Fibroblast of lung (primary cell): ENCODE measurements at regions not wholly inside any gene's neighbourhood (a gene's known extent, or its start where the extent isn't known, plus 50 kb on each side); places are given as distances from the start of the nearest gene placed in this dataset.

Experiments
- DNase-seq, 2 donors: peaks; one replicate each; pipeline versions ENCODE4 v3.0.0 to v3.0.0-alpha.2; 2010; ENCODE audit warnings: low read depth in 2 of 2
- H2AFZ ChIP-seq: 2 replicates; pipeline ENCODE4 v1.5.1; 2012; ENCODE audit warnings: low read length, control low read depth, inconsistent platforms
- H3K27ac ChIP-seq: 2 replicates; pipeline ENCODE4 v1.5.1; 2011; ENCODE audit warnings: low read length, control low read depth; ENCODE audit not compliant: insufficient read depth
- H3K27me3 ChIP-seq: 2 replicates; pipeline ENCODE4 v1.5.1; 2011; ENCODE audit warnings: mild to moderate bottlenecking, low read length; ENCODE audit not compliant: control insufficient read depth, insufficient read depth
- H3K36me3 ChIP-seq: 2 replicates; pipeline ENCODE4 v1.5.1; 2011; ENCODE audit warnings: low read length; ENCODE audit not compliant: control insufficient read depth, insufficient read depth
- H3K4me1 ChIP-seq: 2 replicates; pipeline ENCODE4 v1.5.1; 2011; ENCODE audit warnings: low read length; ENCODE audit not compliant: control insufficient read depth, insufficient read depth; ENCODE audit errors: extremely low read depth
- H3K4me2 ChIP-seq: 2 replicates; pipeline ENCODE4 v1.5.1; 2011; ENCODE audit warnings: low read length, control low read depth; ENCODE audit not compliant: insufficient read depth; ENCODE audit errors: extremely low read depth
- H3K4me3 ChIP-seq, 4 experiments: fragments of 200-600 bp in 1 of 4; sonication (generic) in 1 of 4; replicated peaks in 1 of 4; 2 replicates each; pipeline ENCODE4 v1.5.1; 2011 to 2016; ENCODE audit warnings: low read length in 4 of 4, low read depth in 3 of 4, mild to moderate bottlenecking in 3 of 4, control low read depth in 2 of 4, inconsistent platforms in 1 of 4, mixed read lengths in 1 of 4; ENCODE audit not compliant: insufficient read depth in 1 of 4; ENCODE audit errors: control extremely low read depth in 1 of 4
- H3K79me2 ChIP-seq: 2 replicates; pipeline ENCODE4 v1.5.1; 2012; ENCODE audit warnings: mild to moderate bottlenecking, low read length, inconsistent platforms; ENCODE audit not compliant: control insufficient read depth, insufficient read depth
- H3K9ac ChIP-seq: 2 replicates; pipeline ENCODE4 v1.5.1; 2011; ENCODE audit warnings: mild to moderate bottlenecking, low read length, control low read depth; ENCODE audit not compliant: insufficient read depth
- H3K9me3 ChIP-seq: 2 replicates; pipeline ENCODE4 v1.5.1; 2012; ENCODE audit warnings: low read depth, low read length; ENCODE audit not compliant: control insufficient read depth, insufficient read depth
- H4K20me1 ChIP-seq: 2 replicates; pipeline ENCODE4 v1.5.1; 2011; ENCODE audit warnings: low read length; ENCODE audit not compliant: control insufficient read depth, insufficient read depth; ENCODE audit errors: extremely low read depth
- EZH2 ChIP-seq: IDR thresholded peaks from 2 replicates; pipeline ENCODE4 v1.5.1; 2012; ENCODE audit warnings: low read length, control low read depth, mild to moderate bottlenecking; ENCODE audit errors: missing control alignments
- TF ChIP-seq, protein P1 (sequence below), 2 donors: IDR thresholded peaks in 1 of 2; conservative IDR thresholded peaks in 1 of 2; 1 replicate in 1 of 2; 2 replicates in 1 of 2; pipeline ENCODE4 v1.5.1; 2011 to 2012; ENCODE audit warnings: low read length in 2 of 2, control low read depth in 1 of 2, inconsistent platforms in 1 of 2, low read depth in 1 of 2, mild to moderate bottlenecking in 1 of 2

DNA sequence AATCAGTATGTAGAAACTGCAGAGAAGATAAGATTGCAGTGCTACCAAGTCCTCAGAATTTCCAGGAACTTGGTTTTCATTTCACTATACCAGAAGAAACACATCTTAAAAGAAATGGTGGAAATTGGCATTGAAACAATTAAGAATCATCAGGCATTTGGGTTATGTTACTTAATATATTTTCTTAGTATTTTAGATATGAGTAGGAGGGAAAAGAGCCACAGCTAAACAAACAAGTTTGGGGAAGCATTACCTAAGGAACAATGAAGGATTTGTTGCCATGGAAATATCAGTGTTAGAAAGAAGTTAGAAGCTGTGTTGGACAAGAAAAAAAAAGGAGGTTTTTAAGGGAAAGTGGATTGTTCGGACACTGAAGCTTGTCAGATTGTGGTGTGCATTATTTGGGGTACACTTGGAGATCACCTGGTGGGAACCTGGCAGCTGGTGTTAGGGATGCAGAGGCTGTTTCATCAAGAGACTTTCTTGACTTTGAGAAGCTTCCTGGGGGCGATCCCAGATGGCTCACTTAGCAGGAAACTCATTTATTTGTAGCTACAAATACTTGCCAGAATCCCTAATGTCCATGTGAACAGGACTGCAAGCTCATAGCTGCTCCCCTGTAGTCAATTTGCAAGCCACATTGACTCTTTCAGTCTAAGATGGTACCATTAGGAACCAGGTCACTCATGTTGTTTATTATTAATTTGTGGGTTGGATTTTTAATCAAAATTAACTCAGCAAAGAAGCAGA lies 246.7 kb downstream of the RFC3 start:
- Histone ChIP-seq H3K9me3 (no peaks in the 10 kb centered on the region), H3K27me3 (no peaks in the 10 kb centered on the region), H2AFZ (no peak overlapping the region), H3K4me2 (no peak overlapping the region), H3K9ac (no peak overlapping the region), H3K36me3 (no peaks in the 10 kb centered on the region), H4K20me1 (no peaks in the 10 kb centered on the region), H3K27ac (no peak overlapping the region), H3K4me3 (no peak overlapping the region), H3K79me2 (no peaks in the 10 kb centered on the region), H3K4me1 (no peaks in the 10 kb centered on the region)
- no peak for TF ChIP-seq EZH2
- TF ChIP-seq, protein P1, sequence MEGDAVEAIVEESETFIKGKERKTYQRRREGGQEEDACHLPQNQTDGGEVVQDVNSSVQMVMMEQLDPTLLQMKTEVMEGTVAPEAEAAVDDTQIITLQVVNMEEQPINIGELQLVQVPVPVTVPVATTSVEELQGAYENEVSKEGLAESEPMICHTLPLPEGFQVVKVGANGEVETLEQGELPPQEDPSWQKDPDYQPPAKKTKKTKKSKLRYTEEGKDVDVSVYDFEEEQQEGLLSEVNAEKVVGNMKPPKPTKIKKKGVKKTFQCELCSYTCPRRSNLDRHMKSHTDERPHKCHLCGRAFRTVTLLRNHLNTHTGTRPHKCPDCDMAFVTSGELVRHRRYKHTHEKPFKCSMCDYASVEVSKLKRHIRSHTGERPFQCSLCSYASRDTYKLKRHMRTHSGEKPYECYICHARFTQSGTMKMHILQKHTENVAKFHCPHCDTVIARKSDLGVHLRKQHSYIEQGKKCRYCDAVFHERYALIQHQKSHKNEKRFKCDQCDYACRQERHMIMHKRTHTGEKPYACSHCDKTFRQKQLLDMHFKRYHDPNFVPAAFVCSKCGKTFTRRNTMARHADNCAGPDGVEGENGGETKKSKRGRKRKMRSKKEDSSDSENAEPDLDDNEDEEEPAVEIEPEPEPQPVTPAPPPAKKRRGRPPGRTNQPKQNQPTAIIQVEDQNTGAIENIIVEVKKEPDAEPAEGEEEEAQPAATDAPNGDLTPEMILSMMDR (conservative IDR thresholded peaks at IDR 0.05 in 1 of 2, IDR thresholded peaks at IDR 0.05 in 1 of 2; ENCODE audit: low read depth in 1 of 2, low read length in 2 of 2) = no peak
- peak in 1 of 2 donors; percentile 38 for DNase-seq

DNA sequence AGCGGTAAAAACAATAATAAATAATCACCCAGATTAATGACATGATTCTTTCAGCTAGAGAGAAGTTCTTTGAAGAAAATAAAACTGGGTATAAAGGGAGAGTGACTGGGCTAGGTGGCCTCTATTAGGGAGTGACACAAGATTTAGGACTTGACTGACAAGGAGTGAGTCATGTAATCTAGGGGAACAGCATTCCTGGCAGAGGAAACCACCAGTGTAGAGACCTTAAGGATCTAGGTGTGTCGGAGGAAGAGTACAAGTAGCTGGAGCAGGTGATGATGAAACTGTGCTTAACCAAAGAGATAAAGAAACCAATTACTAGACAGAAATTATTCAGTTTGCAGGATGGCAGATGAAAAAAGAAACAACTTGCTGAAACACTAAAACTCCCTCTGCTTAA lies 248.0 kb downstream of the RFC3 start:
- Histone ChIP-seq H3K4me3 (no peak overlapping the region), H3K9ac (no peak overlapping the region), H4K20me1 (no peaks in the 10 kb centered on the region), H3K27ac (no peak overlapping the region), H2AFZ (no peak overlapping the region), H3K4me2 (no peak overlapping the region), H3K79me2 (no peaks in the 10 kb centered on the region), H3K9me3 (no peaks in the 10 kb centered on the region), H3K4me1 (no peaks in the 10 kb centered on the region), H3K36me3 (no peaks in the 10 kb centered on the region), H3K27me3 (no peaks in the 10 kb centered on the region)
- DNase-seq = no peak
- TF ChIP-seq EZH2 = no peak
- TF ChIP-seq, protein P1 (conservative IDR thresholded peaks at IDR 0.05 in 1 of 2, IDR thresholded peaks at IDR 0.05 in 1 of 2; ENCODE audit: low read depth in 1 of 2, low read length in 2 of 2) = no peak

DNA sequence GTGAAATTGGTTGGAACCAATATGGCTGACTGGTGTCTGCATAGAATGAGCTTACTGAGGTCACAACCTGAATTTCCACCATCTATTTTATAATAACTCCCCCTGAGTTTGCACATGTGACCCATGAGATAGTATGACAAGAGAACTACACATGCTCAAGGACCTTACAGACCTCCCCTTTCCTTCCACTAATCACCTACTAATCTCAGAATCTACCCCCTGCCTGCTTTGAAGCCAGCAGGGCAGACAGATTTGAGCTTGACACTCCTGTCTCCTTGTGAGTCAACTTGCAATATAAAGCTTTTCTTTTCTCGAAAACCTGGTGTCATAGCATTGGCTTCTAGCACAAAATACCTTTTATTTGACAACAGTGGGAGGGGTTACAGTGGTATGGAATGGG lies 248.4 kb downstream of the RFC3 start:
- no peak overlapping the region for H3K27ac ChIP-seq
- H3K27me3 ChIP-seq = no peaks in the 10 kb centered on the region
- no peak overlapping the region for H2AFZ ChIP-seq
- H4K20me1 ChIP-seq = no peaks in the 10 kb centered on the region
- no peaks in the 10 kb centered on the region for H3K4me1 ChIP-seq
- DNase-seq = no peak
- no peak overlapping the region for H3K4me3 ChIP-seq
- no peaks in the 10 kb centered on the region for H3K36me3 ChIP-seq
- H3K9me3 ChIP-seq = no peaks in the 10 kb centered on the region
- no peak overlapping the region for H3K4me2 ChIP-seq
- no peak for TF ChIP-seq EZH2
- TF ChIP-seq, protein P1 (conservative IDR thresholded peaks at IDR 0.05 in 1 of 2, IDR thresholded peaks at IDR 0.05 in 1 of 2; ENCODE audit: low read depth in 1 of 2, low read length in 2 of 2) = no peak
- no peaks in the 10 kb centered on the region for H3K79me2 ChIP-seq
- H3K9ac ChIP-seq = no peak overlapping the region
